C4-2B (cell line): ENCODE measurements at regions not wholly inside any gene's neighbourhood (a gene's known extent, or its start where the extent isn't known, plus 50 kb on each side); places are given as distances from the start of the nearest gene placed in this dataset.

Source experiments
- H3K27ac ChIP-seq: fragments of 450-650 bp; 2 replicates; pipeline ENCODE4 v1.5.1; 2017
- CTCF ChIP-seq: fragments of 450-650 bp; conservative IDR thresholded peaks from 2 replicates; pipeline ENCODE4 v1.5.1; 2017; ENCODE audit warnings: mild to moderate bottlenecking
- ZFX ChIP-seq: fragments of 450-650 bp; IDR thresholded peaks from 2 replicates; pipeline ENCODE4 v1.6.1; 2017

GRCh38 chr6:45757443-45758130, 258.1 kb downstream of the CLIC5 start:
- H3K27ac ChIP-seq: no peak overlapping the region
- TF ChIP-seq ZFX (no peak), CTCF (no peak)

GRCh38 chr6:45756606-45757005, 259.1 kb downstream of the CLIC5 start:
- TF ChIP-seq ZFX (no peak), CTCF (no peak)
- H3K27ac ChIP-seq: no peak overlapping the region

DNA sequence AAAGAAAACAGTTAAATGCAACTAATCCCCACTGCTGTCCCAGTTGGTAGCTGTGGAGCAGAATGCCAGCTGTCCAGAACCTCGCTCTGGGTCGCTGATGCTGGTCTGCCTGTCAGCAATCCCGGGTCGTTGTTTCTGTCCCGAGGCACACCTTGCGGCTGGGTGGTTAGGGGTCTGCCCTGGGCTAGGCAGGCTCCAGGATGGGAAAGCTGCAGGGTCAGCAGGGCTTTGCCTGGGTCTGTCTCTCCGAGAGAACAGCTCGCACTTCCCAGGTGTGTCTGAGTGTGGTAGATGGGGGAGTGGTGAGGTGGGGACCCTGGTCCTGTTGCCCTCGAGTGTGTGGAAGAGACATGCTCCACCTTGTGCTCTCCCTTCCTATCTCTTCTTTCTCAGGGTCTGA, 261.2 kb downstream of the CLIC5 start:
- TF ChIP-seq ZFX (no peak), CTCF (no peak)
- no peak overlapping the region for H3K27ac ChIP-seq

- no peak overlapping the region for H3K27ac ChIP-seq
- no peak for TF ChIP-seq ZFX
- no peak for TF ChIP-seq CTCF
These were observed 269.6 kb downstream of the CLIC5 start for GRCh38 chr6:45746046-45746445.

DNA sequence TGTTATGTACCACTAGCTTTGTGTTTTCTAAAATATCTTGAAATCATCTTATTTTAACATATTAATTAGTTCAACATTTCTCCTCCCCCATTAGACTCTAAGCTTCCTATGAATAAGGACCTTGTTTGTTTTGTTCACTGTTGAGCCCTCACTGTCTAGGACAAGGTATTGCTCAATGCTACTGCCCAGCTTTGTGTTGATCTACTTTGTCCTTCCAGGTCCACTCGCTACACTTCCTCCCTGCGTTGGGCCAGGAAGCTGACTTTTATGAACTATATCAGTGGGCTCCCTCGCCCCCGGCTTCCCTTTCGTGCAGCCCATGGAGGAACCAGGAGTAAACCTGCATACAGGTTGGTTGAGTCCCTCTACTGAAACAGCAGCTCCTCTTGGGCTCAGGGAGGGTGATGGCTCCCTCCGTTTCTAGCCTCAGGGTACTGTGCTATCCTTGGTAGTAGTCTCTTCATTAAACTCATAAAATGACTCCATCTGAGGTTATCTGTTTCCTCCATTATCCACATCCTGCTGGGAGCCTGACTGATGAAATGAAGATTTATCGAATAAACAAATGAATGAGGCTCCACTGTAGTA, 272.5 kb downstream of the CLIC5 start:
- TF ChIP-seq ZFX: no peak
- no peak for TF ChIP-seq CTCF
- H3K27ac ChIP-seq: no peak overlapping the region

DNA sequence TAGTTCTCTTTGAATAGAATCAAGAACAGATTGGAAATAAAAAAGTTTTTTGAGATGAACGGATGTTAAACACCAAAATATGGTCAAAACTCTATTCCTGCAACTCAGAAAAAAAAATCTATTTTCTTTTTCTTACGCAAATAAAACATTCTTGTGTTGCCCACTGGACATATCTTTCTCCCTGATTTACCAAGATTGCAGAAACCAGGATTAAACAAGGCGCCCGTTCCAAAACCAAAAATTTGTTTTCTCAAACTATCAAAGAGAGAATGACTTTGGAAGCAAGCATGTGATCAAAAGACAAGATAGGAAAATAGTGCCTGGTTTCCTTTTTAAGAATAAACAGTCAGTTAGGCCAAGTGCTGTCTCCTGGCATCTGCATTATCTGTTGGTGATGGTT, 273.1 kb downstream of the CLIC5 start:
- H3K27ac ChIP-seq: no peak overlapping the region
- no peak for TF ChIP-seq CTCF
- TF ChIP-seq ZFX: no peak

- H3K27ac ChIP-seq: no peak overlapping the region
- no peak for TF ChIP-seq CTCF
- no peak for TF ChIP-seq ZFX
These were observed 274.1 kb downstream of the CLIC5 start for GRCh38 chr6:45741437-45742171.
